Left ventricle myocardium inferior (tissue), 1 donor: ENCODE measurements at regions not wholly inside any gene's neighbourhood (a gene's known extent, or its start where the extent isn't known, plus 50 kb on each side); places are given as distances from the start of the nearest gene placed in this dataset.

Experiments
- DNase-seq: peaks from one replicate; pipeline ENCODE4 v3.0.0-alpha.2; 2020
- H3K27ac ChIP-seq: fragments of 200-600 bp; replicated peaks from 2 replicates; pipeline ENCODE4 v1.8.0; 2021
- H3K27me3 ChIP-seq: fragments of 200-600 bp; 2 replicates; pipeline ENCODE4 v1.8.0; 2021; ENCODE audit warnings: low read depth
- H3K36me3 ChIP-seq: fragments of 200-600 bp; 2 replicates; pipeline ENCODE4 v1.8.0; 2021
- H3K4me1 ChIP-seq: fragments of 200-600 bp; 2 replicates; pipeline ENCODE4 v1.8.0; 2021
- H3K4me3 ChIP-seq: fragments of 200-600 bp; 2 replicates; pipeline ENCODE4 v1.8.0; 2021; ENCODE audit warnings: mild to moderate bottlenecking, moderate library complexity
- H3K9me3 ChIP-seq: fragments of 200-600 bp; replicated peaks from 2 replicates; pipeline ENCODE4 v1.8.0; 2021
- intact Hi-C: fragments of 100-400 bp; cut with micrococcal nuclease; formaldehyde crosslinking; loops from one replicate; pipeline ENCODE4 v1.11.0; 2022
- TF ChIP-seq, protein P1 (sequence below): fragments of 200-600 bp; IDR thresholded peaks from 2 replicates; pipeline ENCODE4 v1.8.0; 2021; ENCODE audit warnings: antibody characterized with exemption, mild to moderate bottlenecking, borderline replicate concordance
- donor health status: DM: no; HTN: yes; CAD: no; lungs with severe emphysema.

DNA sequence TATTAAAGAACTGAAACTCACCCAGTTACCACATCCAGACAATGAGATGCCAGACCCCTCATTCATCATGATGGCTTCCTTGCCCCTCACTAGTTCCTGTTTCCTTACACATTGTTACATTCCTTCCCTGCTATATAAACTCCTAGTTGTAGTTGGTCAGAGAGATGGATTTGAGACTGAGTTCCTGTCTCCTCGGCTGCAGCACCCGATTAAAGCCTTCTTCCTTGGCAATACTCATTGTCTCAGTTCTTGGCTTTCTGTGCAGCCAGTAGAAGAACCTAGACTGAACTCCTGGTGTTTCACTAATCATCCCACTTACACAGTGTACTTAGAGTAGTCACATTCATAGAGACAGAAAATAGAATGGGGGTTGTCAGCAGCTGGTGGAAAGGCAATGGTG lies 324.7 kb downstream of the TRIML1 start:
- intact Hi-C loops: no loop called here
- no peaks in the 10 kb centered on the region for H3K27me3 ChIP-seq
- no peaks in the 10 kb centered on the region for H3K4me1 ChIP-seq
- TF ChIP-seq, protein P1, sequence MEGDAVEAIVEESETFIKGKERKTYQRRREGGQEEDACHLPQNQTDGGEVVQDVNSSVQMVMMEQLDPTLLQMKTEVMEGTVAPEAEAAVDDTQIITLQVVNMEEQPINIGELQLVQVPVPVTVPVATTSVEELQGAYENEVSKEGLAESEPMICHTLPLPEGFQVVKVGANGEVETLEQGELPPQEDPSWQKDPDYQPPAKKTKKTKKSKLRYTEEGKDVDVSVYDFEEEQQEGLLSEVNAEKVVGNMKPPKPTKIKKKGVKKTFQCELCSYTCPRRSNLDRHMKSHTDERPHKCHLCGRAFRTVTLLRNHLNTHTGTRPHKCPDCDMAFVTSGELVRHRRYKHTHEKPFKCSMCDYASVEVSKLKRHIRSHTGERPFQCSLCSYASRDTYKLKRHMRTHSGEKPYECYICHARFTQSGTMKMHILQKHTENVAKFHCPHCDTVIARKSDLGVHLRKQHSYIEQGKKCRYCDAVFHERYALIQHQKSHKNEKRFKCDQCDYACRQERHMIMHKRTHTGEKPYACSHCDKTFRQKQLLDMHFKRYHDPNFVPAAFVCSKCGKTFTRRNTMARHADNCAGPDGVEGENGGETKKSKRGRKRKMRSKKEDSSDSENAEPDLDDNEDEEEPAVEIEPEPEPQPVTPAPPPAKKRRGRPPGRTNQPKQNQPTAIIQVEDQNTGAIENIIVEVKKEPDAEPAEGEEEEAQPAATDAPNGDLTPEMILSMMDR: no peak
- H3K27ac ChIP-seq: no peak overlapping the region
- no peak for DNase-seq
- no peak overlapping the region for H3K4me3 ChIP-seq
- H3K36me3 ChIP-seq: no peaks in the 10 kb centered on the region
- peaks cover 27% of the 10 kb centered on the region for H3K9me3 ChIP-seq

DNA sequence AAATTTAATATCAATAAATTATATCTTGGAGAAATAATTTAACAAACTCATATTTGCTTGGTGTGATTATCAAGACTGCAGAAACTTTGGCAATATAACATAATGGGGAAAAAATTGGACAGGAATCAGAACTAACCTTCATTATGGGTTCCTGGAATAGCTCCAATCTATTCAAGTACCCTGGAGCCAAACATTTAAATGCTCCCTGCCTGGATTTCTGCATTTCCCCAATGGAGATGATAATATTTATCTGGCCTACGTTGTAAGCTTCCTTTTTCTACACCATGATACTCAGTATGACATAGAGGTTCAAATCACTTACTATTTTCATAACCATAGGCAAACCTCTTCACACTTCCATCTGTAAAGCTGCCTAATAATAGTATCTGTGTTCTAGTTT lies 326.8 kb downstream of the TRIML1 start:
- Histone ChIP-seq H3K36me3 (no peaks in the 10 kb centered on the region), H3K4me3 (no peak overlapping the region), H3K4me1 (no peaks in the 10 kb centered on the region), H3K9me3 (peaks cover 27% of the 10 kb centered on the region), H3K27ac (no peak overlapping the region), H3K27me3 (no peaks in the 10 kb centered on the region)
- no peak for DNase-seq
- TF ChIP-seq, protein P1: no peak
- intact Hi-C loops: no loop called here

DNA sequence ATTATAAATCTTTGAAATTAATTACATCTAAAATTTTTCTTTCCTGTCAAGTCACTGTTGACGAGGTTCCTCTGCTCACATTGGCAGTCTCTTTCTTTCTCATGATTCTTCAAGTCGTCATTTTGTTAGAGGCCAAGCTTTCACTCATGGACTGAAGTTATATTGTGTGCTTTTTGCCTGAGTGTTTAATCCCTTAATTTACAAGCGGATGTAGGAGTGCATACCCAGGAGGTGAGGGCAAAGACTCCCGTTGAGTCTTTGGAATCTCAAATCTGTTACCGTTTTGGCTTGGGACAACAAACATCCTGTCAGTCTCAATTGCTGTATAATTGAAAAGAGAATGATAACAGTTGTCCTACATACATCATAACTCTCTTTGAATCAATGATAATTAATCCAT lies 345.0 kb downstream of the TRIML1 start:
- Histone ChIP-seq H3K27me3 (peaks cover 7% of the 10 kb centered on the region), H3K36me3 (no peaks in the 10 kb centered on the region), H3K4me3 (no peak overlapping the region), H3K27ac (no peak overlapping the region), H3K4me1 (no peaks in the 10 kb centered on the region), H3K9me3 (peaks cover 5% of the 10 kb centered on the region)
- intact Hi-C loops: no loop called here
- no peak for DNase-seq
- TF ChIP-seq, protein P1: no peak

DNA sequence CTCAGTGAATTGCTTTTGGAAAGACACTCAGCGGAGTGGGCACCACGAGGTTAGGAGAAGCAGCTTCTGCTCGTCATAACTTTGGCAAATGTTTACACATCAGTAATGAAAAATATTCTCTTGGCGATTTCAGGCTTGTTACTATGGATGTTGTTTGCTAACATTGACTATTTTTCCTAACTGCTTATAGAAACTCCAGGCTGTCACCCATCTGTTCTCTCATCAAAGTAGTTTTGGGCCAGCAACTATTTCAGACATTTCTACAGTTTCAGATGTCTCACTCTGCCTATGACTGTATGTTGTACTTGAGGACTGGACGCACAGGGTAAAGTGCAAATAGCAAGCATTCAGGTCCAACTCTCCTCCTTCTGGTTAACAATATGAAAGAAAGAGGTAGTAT lies 346.7 kb downstream of the TRIML1 start:
- no peak for DNase-seq
- TF ChIP-seq, protein P1: no peak
- Histone ChIP-seq H3K4me1 (no peaks in the 10 kb centered on the region), H3K27me3 (peaks cover 7% of the 10 kb centered on the region), H3K27ac (no peak overlapping the region), H3K9me3 (peaks cover 5% of the 10 kb centered on the region), H3K36me3 (no peaks in the 10 kb centered on the region), H3K4me3 (no peak overlapping the region)
- intact Hi-C loops: no loop called here

DNA sequence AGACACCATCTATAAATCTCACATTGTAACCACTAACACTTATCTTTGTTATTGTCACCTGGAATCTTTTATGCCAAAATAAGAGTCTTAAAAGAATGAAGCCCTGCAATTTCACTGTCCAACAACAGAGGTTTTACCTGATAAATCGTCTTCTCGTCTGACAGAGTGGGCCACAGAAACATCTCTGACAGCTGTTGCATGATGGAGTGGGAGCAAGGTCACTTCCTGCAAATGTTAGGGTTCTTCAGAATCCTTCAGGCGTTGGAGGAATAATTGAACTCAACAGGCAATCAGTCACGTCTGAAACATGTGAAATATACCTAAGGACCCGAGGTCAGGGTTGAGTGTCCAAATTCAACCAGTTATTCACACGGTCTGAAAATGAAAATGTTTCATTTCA lies 353.6 kb downstream of the TRIML1 start:
- peaks cover 14% of the 10 kb centered on the region for H3K9me3 ChIP-seq
- DNase-seq: no peak
- intact Hi-C loops: no loop called here
- H3K27ac ChIP-seq: no peak overlapping the region
- H3K4me1 ChIP-seq: no peaks in the 10 kb centered on the region
- TF ChIP-seq, protein P1: no peak
- no peak overlapping the region for H3K4me3 ChIP-seq
- no peaks in the 10 kb centered on the region for H3K27me3 ChIP-seq
- H3K36me3 ChIP-seq: no peaks in the 10 kb centered on the region

DNA sequence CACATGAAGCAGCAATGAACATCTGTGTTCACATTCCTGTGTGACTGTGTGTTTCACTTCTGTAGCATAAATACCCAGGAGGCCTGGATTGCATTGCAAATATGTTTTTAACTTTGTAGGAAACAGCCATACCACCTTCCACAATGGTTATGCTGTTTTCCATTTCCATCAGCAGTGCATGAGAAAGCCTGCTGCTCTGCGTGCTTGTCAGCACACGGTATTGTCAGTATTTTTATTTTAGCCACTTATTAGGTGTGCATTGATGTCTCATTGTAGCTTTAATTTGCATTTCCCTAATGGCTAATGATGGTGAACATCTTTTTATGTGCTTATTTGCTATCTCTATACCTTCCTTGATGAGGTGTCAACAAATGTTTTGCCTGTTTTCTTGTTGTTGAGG lies 355.9 kb downstream of the TRIML1 start:
- DNase-seq: no peak
- no peaks in the 10 kb centered on the region for H3K4me1 ChIP-seq
- H3K4me3 ChIP-seq: no peak overlapping the region
- no peaks in the 10 kb centered on the region for H3K27me3 ChIP-seq
- TF ChIP-seq, protein P1: no peak
- H3K36me3 ChIP-seq: no peaks in the 10 kb centered on the region
- H3K9me3 ChIP-seq: peaks cover 14% of the 10 kb centered on the region
- intact Hi-C loops: no loop called here
- no peak overlapping the region for H3K27ac ChIP-seq
